GM20000 (cell line): ENCODE measurements at regions not wholly inside any gene's neighbourhood (a gene's known extent, or its start where the extent isn't known, plus 50 kb on each side); places are given as distances from the start of the nearest gene placed in this dataset.
"Not testable (repeated sequence)": the region's sequence is repeated elsewhere in the genome, so short reads cannot be mapped to it uniquely, and the experiment has no call there.

Experiments
- DNase-seq: peaks from one replicate; pipeline ENCODE4 v3.0.0; 2012; ENCODE audit warnings: low spot score
- TF ChIP-seq, protein P1 (sequence below): IDR thresholded peaks from 2 replicates; pipeline ENCODE4 v1.5.1; 2012; ENCODE audit warnings: mild to moderate bottlenecking, control low read depth; ENCODE audit errors: extremely low read depth, missing control alignments

DNA sequence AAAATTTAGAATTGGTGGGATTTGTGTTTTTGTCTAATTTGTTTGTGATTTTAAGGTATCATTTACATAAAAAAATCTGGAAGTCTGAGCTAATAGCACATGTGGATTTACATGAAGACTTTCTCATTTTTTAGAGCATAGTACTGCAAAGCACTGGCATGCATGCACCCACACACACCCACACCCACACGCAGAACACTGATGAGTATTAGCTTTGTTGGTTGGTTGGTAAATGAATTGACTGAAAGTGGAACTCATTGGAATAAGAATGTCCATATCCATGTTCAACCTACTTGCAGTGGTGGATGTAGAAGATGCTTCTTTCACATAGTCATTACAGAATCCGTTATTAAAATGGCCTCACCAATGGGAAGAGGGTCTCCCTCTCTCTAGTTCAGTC lies 475.8 kb downstream of the PLCL1 start:
- no peak for DNase-seq
- TF ChIP-seq, protein P1, sequence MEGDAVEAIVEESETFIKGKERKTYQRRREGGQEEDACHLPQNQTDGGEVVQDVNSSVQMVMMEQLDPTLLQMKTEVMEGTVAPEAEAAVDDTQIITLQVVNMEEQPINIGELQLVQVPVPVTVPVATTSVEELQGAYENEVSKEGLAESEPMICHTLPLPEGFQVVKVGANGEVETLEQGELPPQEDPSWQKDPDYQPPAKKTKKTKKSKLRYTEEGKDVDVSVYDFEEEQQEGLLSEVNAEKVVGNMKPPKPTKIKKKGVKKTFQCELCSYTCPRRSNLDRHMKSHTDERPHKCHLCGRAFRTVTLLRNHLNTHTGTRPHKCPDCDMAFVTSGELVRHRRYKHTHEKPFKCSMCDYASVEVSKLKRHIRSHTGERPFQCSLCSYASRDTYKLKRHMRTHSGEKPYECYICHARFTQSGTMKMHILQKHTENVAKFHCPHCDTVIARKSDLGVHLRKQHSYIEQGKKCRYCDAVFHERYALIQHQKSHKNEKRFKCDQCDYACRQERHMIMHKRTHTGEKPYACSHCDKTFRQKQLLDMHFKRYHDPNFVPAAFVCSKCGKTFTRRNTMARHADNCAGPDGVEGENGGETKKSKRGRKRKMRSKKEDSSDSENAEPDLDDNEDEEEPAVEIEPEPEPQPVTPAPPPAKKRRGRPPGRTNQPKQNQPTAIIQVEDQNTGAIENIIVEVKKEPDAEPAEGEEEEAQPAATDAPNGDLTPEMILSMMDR, result no peak

DNA sequence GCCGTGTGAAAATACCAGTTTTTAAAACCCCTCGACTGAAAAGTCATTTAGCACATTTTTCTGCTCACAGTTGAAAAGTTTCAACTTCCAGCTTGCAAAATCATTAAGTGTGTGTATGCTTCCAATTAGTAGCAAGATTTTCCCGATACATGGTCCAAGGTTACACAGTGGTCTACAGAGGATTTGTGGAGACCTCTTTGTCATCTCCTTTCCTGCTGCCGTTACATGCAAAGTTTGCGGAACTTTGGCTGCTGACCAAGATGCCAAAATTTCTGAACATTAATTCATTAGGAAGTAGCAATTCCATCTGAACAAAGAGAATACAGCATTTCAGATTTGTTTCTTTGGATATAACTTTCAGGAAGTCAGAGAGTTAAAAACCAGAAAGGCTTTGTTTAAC lies 474.6 kb downstream of the PLCL1 start:
- DNase-seq, result no peak
- TF ChIP-seq, protein P1, result no peak

DNA sequence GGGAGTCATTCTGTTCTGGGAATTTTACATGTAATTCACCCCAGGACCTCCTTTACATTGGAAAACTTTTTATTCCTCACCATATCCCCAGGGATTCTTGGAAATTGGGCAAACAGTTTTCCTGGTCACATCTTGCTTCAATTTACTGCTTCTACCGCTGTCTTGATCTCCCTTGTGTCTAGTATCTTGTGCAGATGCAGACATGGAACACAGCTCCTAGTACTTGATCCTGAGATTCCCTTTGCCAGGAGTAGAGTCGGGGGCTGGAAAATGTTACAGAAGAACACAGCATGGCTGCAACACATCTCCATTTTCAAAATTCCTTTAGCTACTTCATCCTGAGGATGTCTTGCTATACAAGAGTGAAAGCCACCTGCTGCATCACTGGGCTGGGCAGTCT lies 472.8 kb downstream of the PLCL1 start:
- no peak for DNase-seq
- TF ChIP-seq, protein P1, result no peak

DNA sequence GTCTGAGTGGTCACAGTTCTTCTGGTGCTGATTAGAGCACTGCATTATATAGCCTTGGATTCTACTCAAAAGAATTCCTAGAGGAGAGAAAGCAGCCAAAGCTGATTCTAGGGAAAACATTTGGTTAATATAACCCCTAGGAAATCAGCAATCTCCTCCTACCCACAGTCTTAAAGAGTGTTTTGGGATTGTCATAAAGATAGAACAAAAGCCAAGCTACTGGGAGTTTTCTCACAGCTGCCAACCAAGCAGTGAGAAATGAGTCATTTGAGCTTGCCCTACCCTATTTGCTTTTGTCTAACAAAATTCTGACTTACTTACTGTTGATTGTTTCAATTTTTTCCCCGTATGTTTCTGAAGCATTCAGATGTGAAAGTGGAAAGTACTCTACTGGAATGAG lies 469.3 kb downstream of the PLCL1 start:
- TF ChIP-seq, protein P1, result no peak
- no peak for DNase-seq

DNA sequence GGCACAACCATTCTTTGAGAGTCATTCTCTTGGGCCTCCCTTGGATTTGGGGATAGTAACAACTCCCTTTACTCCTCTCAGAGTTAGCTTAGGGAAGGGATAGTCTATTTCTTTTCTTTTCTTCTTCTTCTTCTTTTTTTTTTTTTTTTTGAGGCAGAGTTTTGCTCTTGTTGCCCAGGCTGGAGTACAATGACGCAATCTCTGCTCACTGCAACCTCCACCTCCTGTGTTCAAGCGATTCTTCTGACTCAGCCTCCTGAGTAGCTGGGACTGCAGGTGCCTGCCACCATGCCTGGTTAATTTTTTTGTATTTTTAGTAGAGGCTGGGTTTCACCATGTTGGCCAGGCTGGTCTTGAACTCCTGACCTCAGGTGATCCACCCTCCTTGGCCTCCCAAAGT lies 465.8 kb downstream of the PLCL1 start:
- DNase-seq, result not testable (repeated sequence)

DNA sequence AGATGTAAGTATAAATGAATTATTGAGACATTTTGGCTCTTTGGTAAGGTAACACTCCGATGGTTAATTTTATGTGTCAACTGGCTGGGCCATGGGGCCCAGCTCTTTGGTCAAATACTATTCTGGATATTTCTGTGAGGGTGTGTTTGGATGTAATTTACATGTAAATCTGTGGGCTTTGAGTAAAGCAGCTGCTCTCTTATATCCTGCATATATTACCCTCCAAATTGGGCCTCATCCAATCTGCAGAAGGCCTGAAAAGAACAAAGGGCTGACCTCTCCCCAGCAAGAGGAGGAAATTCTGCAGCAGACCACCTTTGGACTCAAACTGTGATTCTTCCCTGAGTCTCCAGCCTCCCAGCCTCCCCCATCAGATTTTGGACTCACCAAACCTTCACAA lies 464.1 kb downstream of the PLCL1 start:
- no peak for DNase-seq
- TF ChIP-seq, protein P1, result no peak

DNA sequence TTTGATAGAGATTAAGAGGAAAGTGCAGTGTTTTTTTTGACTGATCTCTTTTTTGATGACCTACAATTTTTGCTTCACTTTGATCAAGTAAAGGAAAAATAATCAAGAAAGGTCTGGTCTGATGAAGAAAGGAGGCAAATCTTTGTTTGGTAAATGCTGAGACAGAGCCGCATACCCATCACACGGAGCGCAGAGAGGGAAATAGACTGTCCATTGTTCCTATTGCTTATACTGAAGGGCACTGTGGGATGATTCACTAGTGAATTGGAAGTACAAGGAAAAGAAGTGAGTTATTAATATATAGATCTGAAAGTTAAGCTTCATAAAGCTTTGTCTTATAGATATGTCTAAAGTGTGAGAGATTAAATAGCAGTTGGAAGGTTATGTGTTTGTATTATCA lies 455.1 kb downstream of the PLCL1 start:
- DNase-seq, result no peak
- TF ChIP-seq, protein P1, result no peak

DNA sequence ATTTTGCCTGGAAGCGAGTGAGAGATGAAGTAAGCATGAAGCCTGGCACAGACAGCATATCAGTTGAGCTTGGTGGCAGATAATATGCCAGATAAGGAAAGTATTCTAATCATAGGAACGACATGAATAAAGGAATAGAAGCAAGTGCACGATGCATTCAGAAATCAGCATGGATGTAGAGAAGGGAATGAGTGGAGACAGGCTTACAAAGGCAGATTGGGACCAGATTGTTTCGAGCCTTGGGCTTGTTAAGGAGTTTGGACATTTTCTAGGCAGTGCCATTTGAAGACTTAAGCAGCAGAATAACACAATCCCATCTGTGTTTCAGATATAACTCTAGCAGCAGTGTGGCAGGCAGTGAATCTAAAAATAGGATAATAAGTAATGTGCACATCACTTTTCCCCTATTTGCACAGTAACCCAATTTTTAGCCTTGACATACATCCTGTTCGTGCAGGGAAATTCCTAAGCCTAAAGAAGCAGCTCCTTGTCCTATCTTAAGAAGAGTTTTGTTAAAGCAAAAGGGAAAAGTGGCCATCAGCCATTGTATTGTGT lies 450.2 kb downstream of the PLCL1 start:
- TF ChIP-seq, protein P1, result no peak
- no peak for DNase-seq
